DMS153 treated with DMSO at 0.1 percent for 48 hours (cell line): ENCODE measurements at regions not wholly inside any gene's neighbourhood (a gene's known extent, or its start where the extent isn't known, plus 50 kb on each side); places are given as distances from the start of the nearest gene placed in this dataset.
A peak's percentile ranks its signal among the peaks of the same experiment; 100 is the strongest.
"Not testable (repeated sequence)": the region's sequence is repeated elsewhere in the genome, so short reads cannot be mapped to it uniquely, and the experiment has no call there.

ENCODE experiments used
- DNase-seq: peaks from one replicate; lab custom pipeline; 2025; ENCODE audit not compliant: unreplicated experiment; lab: John Stamatoyannopoulos, UW

DNA sequence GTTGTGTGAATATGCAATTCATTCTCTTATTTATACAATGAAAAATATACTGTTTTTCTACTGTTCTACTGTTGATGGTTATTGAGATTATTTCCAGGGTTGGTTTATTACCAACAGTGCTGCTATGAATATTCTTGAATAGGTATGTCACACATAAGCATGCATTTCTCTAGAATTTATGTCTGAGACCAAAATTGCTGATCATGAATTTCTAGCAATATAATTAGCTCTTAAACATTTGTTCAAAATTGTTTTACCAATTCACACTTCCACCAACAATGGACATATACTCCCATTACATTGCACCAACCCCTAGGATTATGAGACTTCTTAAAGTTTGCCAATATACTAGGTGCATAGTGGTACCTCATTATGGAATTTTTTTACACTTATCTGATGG is 164.1 kb upstream of the KCNQ5 start:
- DNase-seq: no peak

DNA sequence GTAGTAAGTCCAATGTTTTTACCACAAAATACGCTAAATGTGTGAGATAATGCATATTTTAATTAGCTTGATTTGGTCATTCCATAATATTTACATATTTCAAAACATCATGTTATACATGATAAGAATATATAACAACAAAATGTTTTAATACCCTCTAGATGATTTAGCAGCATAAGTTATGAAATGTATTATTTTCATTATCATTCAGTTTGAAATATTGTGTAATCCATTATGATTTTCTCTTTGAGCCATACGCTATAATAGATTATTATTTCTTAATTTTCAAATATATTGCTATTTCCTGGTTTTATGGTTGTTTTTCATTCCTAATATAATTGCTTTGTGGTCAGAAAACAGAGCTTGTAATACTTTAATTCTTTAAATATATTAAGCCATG is 163.3 kb upstream of the KCNQ5 start:
- no peak for DNase-seq

DNA sequence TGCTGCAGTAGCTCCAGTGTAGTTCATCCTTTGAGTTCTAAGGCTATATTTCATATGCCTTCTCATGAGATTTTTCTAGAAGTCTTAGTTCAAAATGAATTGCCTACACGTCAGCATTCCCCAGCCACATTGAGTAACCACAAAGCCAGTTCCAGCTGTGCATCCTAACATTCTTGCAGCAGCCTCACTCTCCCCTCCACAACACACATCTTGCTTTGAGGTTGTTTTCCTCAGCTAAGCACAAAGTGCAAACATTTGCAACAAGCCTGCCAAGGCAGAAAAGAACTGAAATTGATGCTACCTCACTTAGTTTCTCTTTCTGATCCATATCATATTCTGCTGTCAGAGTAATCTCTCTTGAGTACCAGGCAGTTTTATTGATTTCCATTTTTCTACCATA is 160.7 kb upstream of the KCNQ5 start:
- DNase-seq: no peak

DNA sequence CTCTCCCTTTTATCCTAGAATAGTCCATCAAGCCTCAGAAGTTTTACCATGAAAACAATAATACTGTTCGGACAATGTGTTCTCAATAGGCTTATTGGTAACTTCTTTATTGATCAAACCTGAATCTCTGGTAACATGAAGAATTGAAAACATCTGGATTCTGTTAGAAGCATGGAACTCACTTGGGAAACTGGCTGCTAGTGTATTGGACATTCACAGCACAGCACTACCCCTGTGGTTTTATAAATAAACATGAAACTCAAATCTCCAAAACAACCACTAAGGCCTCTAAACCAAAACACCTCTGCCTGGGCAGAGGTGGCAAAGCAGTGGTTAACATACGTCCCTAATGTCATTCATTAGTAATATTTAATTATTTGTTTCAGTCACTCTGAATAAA is 157.6 kb upstream of the KCNQ5 start:
- no peak for DNase-seq

DNA sequence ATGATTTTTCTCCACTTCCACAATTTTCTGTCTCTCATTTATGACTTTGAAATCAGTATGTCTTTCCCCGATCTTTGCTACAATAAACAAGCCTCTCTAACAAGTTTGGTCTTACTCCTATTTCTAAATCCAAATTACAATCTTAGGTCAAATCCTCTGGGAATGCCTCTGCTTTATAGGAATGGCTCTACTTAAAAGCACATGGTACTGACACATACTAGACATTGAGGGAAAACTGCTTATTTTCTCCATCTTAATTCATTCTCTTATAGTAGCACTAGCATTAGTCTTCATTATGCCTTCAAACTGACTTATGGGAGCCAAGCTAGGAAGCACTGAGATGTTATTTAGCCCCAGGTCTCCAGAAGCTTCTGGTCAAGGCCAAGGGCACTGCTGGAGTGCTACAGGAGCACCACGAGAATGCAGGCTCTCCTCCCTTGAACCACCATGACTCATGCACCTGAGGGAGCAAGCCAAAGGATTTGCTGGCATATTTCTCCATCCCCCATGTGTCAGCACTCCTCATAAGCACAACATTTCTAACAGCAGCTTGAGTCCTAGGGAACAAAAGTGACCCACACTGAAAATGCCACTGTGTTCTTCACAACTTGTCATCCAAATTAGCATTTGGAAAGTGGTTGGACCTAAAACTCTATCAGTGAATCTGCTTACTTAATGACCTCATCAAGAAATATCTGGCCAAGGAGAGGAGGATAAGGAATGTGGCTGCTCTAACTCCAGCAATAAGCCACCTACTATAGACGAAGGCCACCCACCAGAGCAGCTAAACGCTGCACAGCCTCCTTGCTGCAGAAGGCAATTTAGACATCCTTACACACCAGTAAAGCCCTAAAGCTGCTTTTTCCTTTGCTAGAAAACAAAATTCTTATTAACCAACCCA is 156.8 kb upstream of the KCNQ5 start:
- DNase-seq: no peak

DNA sequence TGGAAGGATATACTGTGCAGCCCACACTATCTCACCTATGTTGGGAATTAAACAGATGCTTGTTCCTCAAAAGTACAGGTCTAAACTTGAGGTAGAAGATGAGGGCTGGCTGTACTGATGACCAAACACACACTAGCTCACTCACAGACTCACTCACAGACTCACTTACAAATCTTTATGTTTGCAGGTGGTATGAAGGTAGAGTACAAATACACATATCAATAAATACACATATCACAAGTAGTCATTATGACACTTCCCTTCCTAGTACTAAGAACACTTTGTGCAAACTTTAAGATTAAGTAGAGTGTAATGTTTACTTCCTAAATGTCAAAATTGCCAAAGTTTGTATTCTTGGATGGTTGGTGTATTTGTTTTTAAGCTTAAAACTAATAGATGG is 155.4 kb upstream of the KCNQ5 start:
- DNase-seq: no peak

DNA sequence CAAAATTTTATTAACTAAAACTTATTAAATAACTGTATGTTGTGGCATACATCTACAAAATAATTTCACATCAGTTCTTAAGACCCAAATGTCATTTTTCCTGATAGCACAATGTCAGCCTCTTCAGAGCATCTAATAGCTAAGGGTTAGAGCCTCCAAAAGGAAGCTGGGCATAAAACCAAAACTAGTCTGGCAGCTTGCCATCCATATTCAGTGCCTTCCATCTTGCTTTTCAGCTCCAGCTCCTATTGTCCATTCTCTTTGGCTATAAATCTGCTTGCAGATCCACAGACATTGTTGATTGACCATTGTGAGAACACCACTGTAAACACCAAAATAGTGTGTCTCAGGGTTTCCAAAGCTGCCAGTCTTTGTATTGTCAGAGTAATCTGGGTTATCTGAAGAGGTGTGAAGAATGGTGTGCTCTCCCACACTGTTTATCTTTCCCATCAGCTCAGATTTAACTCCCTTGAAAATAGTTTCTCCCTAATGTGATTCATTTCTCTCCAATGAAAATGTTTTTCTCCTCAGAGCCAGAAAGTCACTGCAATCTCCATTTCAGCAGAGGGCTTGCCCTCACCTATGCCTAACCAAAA is 154.8 kb upstream of the KCNQ5 start:
- DNase-seq: peak; percentile 96

DNA sequence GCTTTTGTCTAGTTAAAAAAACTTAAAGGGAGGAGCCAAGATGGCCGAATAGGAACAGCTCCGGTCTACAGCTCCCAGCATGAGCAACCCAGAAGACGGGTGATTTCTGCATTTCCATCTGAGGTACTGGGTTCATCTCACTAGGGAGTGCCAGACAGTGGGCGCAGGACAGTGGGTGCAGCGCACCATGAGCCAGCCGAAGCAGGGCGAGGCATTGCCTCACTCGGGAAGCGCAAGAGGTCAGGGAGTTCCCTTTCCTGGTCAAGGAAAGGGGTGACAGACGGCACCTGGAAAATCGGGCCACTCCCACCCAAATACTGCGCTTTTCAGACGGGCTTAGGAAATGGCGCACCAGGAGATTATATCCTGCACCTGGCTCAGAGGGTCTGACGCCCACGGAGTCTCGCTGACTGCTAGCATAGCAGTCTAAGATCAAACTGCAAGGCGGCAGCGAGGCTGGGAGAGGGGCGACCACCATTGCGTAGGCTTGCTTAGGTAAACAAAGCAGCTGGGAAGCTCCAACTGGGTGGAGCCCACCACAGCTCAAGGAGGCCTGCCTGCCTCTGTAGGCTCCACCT is 152.4 kb upstream of the KCNQ5 start:
- not testable (repeated sequence) for DNase-seq

DNA sequence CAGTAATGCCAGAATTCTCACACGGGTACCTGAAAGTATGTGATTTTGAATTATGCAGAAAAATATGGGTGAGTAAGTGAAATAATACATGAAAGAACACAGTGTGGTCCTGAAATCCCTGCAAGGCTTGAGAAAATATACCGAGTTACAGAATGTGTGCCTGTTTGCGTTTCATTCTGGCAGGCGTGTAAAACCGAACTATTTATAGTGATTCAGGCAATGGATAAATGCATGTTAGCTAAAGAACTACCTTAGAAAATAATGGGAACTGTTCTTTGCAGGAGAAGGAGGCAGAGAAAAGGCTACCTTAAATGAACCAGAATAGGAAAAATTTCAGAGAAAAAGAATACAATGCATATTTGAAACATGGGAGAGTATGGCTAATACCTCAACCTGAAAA is 145.8 kb upstream of the KCNQ5 start:
- no peak for DNase-seq

DNA sequence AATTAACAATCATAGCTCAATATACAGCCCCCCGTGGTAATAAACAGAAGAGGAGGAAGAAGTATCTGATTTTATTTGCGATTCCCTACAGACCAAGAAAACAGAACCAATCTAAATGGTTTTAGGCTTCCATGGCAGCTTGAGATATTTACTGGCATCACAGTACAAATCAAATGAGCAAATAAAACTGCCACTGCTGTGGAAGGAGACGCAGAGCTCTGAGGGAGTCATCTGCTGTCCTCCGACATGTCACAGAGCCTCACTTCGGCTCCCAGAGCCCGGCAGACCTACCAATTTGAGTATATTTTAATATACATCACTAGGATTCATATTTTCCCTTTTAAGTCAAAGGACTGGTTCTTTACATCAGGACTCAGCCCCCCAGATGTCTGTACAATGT is 145.2 kb upstream of the KCNQ5 start:
- DNase-seq: no peak

DNA sequence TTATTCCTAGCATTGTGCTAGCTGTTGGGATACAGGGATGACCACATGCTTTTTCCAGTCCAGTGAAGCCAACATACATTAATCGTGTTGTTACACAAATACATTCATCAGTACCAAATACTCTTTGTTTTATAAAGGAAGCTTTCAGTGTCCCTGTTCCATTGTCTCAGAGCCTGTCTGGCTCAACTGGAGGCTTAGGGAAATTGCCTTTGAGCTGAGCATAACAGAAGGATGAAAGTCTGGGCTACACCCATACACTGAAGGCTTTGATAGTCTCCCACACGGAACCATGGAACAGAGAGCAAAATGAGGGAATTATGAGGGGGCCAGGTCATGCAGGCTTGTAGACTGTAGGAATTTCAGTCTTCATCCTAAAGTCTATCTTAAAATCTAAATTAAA is 126.4 kb upstream of the KCNQ5 start:
- DNase-seq: no peak

DNA sequence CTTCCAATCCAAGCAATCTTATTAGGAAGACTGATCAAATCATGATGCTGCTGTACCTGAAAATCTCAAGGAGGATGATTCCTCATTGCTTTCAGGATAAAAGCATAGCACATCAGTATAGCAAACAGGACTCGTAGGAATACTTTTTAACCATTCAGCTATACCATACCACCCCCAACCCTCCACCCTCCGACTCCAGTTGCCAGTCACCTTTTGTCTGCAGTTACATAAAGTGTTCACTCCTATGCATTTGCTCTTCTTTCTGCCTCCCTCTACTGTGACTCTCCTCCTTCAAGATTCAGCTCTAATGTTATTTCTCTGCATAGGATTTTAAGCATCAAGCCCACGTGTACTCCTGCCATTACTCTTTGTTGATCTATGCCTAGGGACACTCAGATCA is 124.7 kb upstream of the KCNQ5 start:
- DNase-seq: no peak

DNA sequence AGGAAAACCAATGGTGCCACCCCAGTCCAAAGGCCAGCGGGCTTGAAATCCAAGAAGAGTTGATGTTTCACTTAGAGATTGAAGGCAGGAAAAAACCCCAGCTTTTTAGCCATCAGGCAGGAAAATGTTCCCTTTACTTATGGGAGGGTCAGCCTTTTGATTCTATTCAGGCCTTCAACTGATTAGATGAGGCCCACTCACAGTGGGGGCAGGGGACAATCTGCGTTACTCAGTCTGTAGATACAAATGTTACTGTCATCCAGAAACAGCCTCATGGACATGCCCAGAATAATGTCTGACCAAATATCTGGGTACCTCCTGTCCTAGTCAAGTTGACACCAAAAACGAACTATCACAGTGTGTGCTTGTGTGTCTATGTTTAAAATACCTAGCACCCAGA is 121.2 kb upstream of the KCNQ5 start:
- DNase-seq: no peak

DNA sequence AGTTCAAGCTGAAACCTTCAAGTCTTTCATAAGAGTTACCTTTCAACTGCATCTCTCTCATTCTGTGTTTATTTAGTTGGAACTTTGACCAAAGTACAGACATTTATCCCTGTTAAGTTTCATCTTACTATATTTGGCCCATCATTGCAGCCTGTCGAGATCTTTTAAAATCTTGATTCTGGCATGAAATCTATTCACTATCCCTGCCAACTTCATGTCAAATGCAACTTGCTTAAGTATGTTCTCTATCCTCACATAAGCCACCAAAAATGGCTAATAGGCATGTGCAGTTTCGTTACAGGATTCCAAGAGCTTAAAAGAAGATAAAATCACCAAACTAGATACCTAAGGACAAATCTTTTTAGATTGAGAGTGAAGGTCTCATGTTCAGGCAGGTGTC is 117.5 kb upstream of the KCNQ5 start:
- no peak for DNase-seq

DNA sequence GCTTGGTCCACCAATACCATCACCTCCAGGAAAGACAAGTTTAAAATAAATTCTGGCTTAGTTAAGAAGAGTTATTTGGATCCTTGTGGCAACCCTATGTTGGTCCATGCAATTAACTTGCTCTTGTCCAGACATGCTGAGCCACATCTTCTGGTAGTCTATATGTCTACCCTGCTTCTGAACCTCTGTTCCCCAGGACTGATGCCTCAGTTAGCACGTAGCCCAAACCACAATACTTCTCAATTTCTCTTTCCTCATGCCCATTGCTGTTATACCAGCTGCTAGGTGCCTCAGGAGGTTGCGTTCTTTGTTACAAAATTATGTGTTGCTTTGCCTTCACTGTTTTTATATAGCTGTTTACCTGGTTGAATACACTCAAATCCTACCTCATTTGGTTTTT is 116.4 kb upstream of the KCNQ5 start:
- no peak for DNase-seq

DNA sequence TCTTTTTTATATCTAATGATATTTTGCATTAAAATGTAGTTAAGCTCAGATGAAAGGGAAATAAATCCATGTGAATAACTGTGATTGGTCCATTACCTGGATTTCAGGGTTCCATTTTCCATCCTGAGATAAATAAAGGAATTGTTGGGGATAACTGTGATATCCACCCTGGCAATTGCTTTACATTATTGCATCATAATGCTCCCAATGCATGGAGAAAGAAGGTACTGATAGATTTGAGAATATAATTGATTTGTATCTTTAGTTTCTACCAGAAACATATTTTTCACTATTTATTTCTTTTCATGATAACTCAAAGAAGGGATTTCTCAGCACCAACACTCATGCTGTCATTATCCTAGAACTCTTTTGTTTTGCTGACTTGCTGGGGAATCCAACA is 102.0 kb upstream of the KCNQ5 start:
- DNase-seq: no peak

DNA sequence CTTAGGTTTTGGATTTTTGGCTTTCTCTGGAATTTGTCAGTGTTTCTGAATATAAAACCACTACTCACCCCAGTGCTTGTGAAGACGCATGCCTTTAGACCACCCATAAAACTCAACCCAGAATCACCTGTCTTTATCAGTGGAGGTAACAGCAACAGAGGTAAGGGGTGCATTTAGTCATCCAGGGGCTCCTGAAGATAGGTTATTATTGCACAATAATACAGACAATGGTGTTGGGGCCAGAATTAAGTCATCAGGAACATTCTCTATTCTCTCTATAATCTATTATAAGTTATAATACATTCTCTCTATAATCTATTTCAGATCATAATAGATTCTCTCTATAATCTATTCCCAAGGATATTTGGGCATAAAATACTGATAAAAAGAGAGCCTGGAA is 100.2 kb upstream of the KCNQ5 start:
- DNase-seq: no peak

DNA sequence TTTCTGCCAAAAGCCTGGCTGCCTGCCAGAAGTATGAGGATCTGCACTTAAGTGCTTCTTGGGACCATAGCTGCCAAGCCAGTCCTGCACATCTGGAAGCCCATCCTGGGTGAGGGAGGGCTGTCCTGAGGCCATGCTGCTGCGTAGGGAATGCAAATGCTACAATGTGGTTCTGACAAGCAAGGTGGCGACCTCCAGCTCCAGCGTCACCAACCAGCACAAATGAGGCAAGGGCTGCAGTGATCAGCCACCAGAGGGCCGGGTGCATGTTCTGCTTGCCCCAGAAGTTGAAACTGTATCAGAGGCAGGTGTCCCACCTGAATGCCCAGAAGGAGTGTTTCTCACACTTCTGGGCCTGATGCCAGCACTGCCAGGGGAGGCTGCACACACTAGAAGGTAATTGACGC is 99.1 kb upstream of the KCNQ5 start:
- peak; percentile 42 for DNase-seq

DNA sequence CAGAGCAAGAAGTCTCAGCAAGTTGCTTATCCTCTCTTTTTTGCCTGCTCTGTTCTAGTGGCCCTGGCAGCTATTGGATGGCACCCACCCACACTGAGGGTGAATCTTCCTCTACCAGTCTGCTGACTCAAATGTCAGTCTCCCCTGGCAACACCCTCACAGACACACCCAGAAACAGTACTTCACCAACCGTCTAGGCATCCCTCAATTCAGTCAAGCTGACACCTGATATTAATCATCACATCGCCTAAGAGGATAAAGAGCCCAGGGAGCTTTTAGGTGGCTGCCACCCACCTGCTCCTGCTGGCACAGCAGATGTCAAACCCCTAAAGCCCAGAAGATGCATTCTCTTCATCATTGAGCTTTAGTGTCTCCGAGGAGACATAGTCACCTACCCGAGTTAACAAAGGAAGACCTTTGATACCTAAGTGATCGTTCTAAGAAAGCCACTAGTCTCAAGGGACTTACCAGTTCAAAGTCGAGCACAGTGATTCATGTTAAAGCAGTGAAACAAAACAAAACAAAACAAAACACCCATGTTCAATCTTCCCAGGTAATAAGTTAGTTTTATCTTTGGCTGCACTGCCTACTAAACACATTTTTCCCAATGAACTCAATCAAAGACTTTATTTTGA is 97.7 kb upstream of the KCNQ5 start:
- peak; percentile 43 for DNase-seq

DNA sequence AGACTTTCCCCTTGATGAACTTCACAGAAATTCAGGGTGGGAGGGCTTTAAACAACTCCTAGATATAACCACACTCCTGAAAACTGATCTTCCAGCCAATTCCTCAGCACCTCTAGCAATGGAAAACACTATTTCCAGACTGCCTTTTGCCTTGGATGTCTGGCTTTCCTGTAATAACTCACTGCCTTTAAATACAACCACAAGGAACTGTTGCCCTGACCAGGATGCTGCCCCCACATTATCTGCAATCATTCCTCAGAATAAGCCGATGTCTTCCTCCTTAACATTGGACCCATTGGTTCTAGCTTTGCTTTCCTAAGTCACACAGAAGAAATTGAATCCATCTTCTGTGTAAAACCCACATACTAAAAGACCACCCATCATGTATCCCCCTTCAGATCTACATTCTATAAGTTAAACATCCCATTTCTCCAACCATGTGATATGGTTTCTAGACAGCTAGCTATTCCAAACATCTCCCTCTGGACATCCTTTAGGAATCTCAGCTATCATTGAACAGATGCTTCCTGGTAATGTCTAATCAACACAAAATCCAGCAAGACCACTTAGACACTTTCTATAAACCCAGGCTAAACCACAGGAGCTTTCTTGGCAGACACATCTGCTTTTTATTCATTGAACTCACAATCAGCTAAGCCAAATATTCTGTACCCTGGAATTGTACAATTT is 95.9 kb upstream of the KCNQ5 start:
- DNase-seq: no peak

DNA sequence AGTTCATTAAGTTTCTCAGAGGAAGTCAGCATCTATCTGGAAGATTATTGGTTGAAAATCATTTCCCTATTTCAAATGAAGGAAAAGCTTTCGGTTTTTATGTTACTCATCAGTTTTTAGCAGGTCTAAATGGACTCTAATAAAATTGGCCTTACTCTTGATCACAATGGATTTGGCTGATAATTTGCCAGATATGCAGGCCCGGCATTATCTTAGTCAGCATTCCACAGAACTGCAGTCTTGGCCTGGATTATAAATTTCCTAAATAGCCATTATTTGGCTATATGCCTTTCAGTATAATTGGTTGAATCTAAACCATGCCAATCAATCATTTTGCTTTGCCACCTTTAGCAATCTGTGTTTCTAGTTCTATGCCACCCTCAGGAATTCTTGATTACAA is 91.7 kb upstream of the KCNQ5 start:
- DNase-seq: no peak
